GM21717 (cell line): ENCODE measurements at regions not wholly inside any gene's neighbourhood (a gene's known extent, or its start where the extent isn't known, plus 50 kb on each side); places are given as distances from the start of the nearest gene placed in this dataset.
"Not testable (repeated sequence)": the region's sequence is repeated elsewhere in the genome, so short reads cannot be mapped to it uniquely, and the experiment has no call there.

ENCODE experiments used
- ATAC-seq: cut with Tn5 transposase; IDR thresholded peaks from one replicate; pipeline ENCODE4 v1.9.1; 2021; ENCODE audit warnings: mild to moderate bottlenecking, moderate library complexity; ENCODE audit not compliant: unreplicated experiment

GRCh38 chr5:12615141-12615820 lies 711.0 kb upstream of the CTNND2 start:
- ATAC-seq: no peak

- no peak for ATAC-seq
Observed at GRCh38 chr5:12614608-12615007, 710.4 kb upstream of the CTNND2 start.

GRCh38 chr5:12611132-12611531 lies 706.9 kb upstream of the CTNND2 start:
- ATAC-seq: no peak

GRCh38 chr5:12607817-12608216 lies 703.6 kb upstream of the CTNND2 start:
- ATAC-seq: not testable (repeated sequence)

GRCh38 chr5:12592228-12592627 lies 688.0 kb upstream of the CTNND2 start:
- ATAC-seq: no peak

- ATAC-seq: no peak
Observed at GRCh38 chr5:12586406-12586805, 682.2 kb upstream of the CTNND2 start.

- not testable (repeated sequence) for ATAC-seq
Observed at GRCh38 chr5:12578803-12579202, 674.6 kb upstream of the CTNND2 start.

GRCh38 chr5:12576953-12577352 lies 672.7 kb upstream of the CTNND2 start:
- ATAC-seq: not testable (repeated sequence)

- not testable (repeated sequence) for ATAC-seq
Observed at GRCh38 chr5:12574298-12575093, 670.2 kb upstream of the CTNND2 start.

- not testable (repeated sequence) for ATAC-seq
Observed at GRCh38 chr5:12573916-12574297, 669.7 kb upstream of the CTNND2 start.

GRCh38 chr5:12570688-12571087 lies 666.4 kb upstream of the CTNND2 start:
- ATAC-seq: no peak

- no peak for ATAC-seq
Observed at GRCh38 chr5:12566441-12566840, 662.2 kb upstream of the CTNND2 start.

- no peak for ATAC-seq
Observed at GRCh38 chr5:12557012-12557411, 652.8 kb upstream of the CTNND2 start.

- ATAC-seq: no peak
Observed at GRCh38 chr5:12526113-12526512, 621.9 kb upstream of the CTNND2 start.

- ATAC-seq: no peak
Observed at GRCh38 chr5:12522116-12522515, 617.9 kb upstream of the CTNND2 start.

GRCh38 chr5:12504983-12505382 lies 600.7 kb upstream of the CTNND2 start:
- ATAC-seq: not testable (repeated sequence)

GRCh38 chr5:12488161-12488560 lies 583.9 kb upstream of the CTNND2 start:
- ATAC-seq: no peak

GRCh38 chr5:12480487-12480886 lies 576.2 kb upstream of the CTNND2 start:
- ATAC-seq: no peak

- ATAC-seq: no peak
Observed at GRCh38 chr5:12477554-12477953, 573.3 kb upstream of the CTNND2 start.

- no peak for ATAC-seq
Observed at GRCh38 chr5:12467799-12468198, 563.6 kb upstream of the CTNND2 start.

- ATAC-seq: no peak
Observed at GRCh38 chr5:12460493-12461261, 556.4 kb upstream of the CTNND2 start.

- no peak for ATAC-seq
Observed at GRCh38 chr5:12459326-12459725, 555.1 kb upstream of the CTNND2 start.
